K562 (cell line): ENCODE measurements at regions not wholly inside any gene's neighbourhood (a gene's known extent, or its start where the extent isn't known, plus 50 kb on each side); places are given as distances from the start of the nearest gene placed in this dataset.

Experiments used
- FOXJ3 ChIP-seq: sonication (generic); formaldehyde crosslinking; IDR thresholded peaks from 2 replicates; pipeline ENCODE4 v1.4.0; 2020; ENCODE audit warnings: mild to moderate bottlenecking, missing genetic modification reagents
- KAT7 ChIP-seq: sonication (generic); formaldehyde crosslinking; IDR thresholded peaks from 2 replicates; pipeline ENCODE4 v1.8.0; 2022; ENCODE audit warnings: missing genetic modification reagents, mild to moderate bottlenecking, borderline replicate concordance
- TAF1 ChIP-seq: IDR thresholded peaks from 2 replicates; pipeline ENCODE4 v1.6.1; 2011; ENCODE audit warnings: mild to moderate bottlenecking, low read length, moderate library complexity; ENCODE audit not compliant: insufficient read depth, control insufficient read depth, severe bottlenecking; ENCODE audit errors: extremely low read depth
- TF ChIP-seq, protein P1 (sequence below), 3 experiments: IDR thresholded peaks in 2 of 3; conservative IDR thresholded peaks in 1 of 3; 2 replicates each; pipeline ENCODE4 v1.5.1; 2011 to 2012; ENCODE audit warnings: low read length in 3 of 3, mild to moderate bottlenecking in 3 of 3, control low read depth in 2 of 3, improper control_type of control experiment in 1 of 3, inconsistent platforms in 1 of 3, low read depth in 1 of 3, mixed read lengths in 1 of 3, moderate library complexity in 1 of 3; ENCODE audit not compliant: insufficient read depth in 2 of 3
- TF ChIP-seq, protein P2 (sequence below): fragments of 450-650 bp; IDR thresholded peaks from 2 replicates; pipeline ENCODE4 v1.6.1; 2018; ENCODE audit not compliant: partially characterized antibody

DNA sequence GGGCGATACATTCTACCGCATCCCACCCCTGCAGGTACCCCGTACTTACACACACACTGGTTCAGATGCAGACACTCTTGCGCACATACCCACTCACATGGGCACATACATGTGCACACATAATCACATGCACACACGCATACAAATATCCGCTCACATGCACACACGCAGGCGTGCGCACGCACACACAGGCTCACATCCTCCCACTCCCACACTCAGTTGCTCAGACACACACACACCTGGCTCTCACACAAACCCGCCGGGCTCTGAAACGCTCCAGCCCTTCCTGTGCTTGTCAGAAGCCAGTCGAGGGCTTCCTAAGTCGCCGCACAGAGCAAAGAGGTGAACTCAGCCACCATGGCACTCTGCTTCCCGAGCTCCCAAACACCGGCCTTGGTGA is 164.5 kb downstream of the CRYBB2 start:
- TF ChIP-seq TAF1: no peak
- TF ChIP-seq, protein P1, sequence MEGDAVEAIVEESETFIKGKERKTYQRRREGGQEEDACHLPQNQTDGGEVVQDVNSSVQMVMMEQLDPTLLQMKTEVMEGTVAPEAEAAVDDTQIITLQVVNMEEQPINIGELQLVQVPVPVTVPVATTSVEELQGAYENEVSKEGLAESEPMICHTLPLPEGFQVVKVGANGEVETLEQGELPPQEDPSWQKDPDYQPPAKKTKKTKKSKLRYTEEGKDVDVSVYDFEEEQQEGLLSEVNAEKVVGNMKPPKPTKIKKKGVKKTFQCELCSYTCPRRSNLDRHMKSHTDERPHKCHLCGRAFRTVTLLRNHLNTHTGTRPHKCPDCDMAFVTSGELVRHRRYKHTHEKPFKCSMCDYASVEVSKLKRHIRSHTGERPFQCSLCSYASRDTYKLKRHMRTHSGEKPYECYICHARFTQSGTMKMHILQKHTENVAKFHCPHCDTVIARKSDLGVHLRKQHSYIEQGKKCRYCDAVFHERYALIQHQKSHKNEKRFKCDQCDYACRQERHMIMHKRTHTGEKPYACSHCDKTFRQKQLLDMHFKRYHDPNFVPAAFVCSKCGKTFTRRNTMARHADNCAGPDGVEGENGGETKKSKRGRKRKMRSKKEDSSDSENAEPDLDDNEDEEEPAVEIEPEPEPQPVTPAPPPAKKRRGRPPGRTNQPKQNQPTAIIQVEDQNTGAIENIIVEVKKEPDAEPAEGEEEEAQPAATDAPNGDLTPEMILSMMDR (IDR thresholded peaks at IDR 0.05 in 2 of 3, conservative IDR thresholded peaks at IDR 0.05 in 1 of 3; ENCODE audit: insufficient read depth in 2 of 3, low read depth in 1 of 3, low read length in 3 of 3): no peak
- no peak for TF ChIP-seq KAT7 (CRISPR knock-in tag)
- TF ChIP-seq FOXJ3 (CRISPR knock-in tag): no peak
- TF ChIP-seq, protein P2, sequence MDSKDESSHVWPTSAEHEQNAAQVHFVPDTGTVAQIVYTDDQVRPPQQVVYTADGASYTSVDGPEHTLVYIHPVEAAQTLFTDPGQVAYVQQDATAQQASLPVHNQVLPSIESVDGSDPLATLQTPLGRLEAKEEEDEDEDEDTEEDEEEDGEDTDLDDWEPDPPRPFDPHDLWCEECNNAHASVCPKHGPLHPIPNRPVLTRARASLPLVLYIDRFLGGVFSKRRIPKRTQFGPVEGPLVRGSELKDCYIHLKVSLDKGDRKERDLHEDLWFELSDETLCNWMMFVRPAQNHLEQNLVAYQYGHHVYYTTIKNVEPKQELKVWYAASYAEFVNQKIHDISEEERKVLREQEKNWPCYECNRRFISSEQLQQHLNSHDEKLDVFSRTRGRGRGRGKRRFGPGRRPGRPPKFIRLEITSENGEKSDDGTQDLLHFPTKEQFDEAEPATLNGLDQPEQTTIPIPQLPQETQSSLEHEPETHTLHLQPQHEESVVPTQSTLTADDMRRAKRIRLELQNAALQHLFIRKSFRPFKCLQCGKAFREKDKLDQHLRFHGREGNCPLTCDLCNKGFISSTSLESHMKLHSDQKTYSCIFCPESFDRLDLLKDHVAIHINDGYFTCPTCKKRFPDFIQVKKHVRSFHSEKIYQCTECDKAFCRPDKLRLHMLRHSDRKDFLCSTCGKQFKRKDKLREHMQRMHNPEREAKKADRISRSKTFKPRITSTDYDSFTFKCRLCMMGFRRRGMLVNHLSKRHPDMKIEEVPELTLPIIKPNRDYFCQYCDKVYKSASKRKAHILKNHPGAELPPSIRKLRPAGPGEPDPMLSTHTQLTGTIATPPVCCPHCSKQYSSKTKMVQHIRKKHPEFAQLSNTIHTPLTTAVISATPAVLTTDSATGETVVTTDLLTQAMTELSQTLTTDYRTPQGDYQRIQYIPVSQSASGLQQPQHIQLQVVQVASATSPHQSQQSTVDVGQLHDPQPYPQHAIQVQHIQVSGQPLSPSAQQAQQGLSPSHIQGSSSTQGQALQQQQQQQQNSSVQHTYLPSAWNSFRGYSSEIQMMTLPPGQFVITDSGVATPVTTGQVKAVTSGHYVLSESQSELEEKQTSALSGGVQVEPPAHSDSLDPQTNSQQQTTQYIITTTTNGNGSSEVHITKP: no peak
